GM12872 (cell line): ENCODE measurements at regions not wholly inside any gene's neighbourhood (a gene's known extent, or its start where the extent isn't known, plus 50 kb on each side); places are given as distances from the start of the nearest gene placed in this dataset.

Experiments
- TF ChIP-seq, protein P1 (sequence below): IDR thresholded peaks from 3 replicates; pipeline ENCODE4 v1.5.1; 2011; ENCODE audit warnings: low read depth, mild to moderate bottlenecking, low read length, moderate library complexity; ENCODE audit not compliant: insufficient read depth

- TF ChIP-seq, protein P1, sequence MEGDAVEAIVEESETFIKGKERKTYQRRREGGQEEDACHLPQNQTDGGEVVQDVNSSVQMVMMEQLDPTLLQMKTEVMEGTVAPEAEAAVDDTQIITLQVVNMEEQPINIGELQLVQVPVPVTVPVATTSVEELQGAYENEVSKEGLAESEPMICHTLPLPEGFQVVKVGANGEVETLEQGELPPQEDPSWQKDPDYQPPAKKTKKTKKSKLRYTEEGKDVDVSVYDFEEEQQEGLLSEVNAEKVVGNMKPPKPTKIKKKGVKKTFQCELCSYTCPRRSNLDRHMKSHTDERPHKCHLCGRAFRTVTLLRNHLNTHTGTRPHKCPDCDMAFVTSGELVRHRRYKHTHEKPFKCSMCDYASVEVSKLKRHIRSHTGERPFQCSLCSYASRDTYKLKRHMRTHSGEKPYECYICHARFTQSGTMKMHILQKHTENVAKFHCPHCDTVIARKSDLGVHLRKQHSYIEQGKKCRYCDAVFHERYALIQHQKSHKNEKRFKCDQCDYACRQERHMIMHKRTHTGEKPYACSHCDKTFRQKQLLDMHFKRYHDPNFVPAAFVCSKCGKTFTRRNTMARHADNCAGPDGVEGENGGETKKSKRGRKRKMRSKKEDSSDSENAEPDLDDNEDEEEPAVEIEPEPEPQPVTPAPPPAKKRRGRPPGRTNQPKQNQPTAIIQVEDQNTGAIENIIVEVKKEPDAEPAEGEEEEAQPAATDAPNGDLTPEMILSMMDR = no peak
Observed at GRCh38 chr5:171647043-171647903, 138.3 kb upstream of the SMIM23 start.

- TF ChIP-seq, protein P1 = no peak
Observed at GRCh38 chr5:171647904-171648260, 137.7 kb upstream of the SMIM23 start.

DNA sequence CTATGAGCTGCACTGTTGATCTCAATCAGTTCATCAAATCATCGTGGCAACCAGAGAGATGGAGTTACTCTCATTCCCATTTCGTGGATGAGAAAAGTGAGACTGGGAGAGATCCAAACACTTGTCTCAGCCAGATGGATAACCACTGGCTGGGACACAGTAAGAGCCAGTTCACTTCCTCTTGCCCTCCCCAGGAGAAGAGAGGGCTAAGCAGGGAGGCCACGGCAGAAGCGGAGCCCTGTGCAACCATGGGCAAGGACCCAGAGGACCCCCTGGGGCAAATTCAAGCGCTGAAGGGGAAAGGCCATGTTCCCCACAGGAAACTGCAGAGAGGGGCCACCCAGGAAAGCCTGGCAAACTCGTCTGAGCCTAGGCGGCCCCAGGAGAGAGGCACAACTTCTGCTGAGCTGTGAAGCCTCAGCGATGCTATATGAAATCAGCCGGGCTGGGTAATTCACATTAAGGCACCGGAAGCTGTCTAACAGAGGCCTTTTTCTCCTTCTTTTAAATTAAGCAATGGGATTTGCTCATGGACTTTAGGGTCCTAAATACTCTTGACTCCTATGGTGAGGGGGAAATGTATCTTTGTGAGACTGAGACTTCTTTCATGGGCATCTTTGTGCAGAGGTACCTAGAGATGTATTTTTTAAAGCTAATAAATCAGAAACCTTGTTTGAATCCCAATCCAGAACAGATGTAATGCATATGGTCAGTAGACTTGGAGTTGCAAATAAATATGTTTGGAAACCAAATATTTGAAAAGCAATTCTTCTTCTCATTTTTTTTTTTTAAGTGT, 137.1 kb upstream of the SMIM23 start:
- TF ChIP-seq, protein P1 = no peak

GRCh38 chr5:171649075-171649401, 136.6 kb upstream of the SMIM23 start:
- TF ChIP-seq, protein P1 = no peak

DNA sequence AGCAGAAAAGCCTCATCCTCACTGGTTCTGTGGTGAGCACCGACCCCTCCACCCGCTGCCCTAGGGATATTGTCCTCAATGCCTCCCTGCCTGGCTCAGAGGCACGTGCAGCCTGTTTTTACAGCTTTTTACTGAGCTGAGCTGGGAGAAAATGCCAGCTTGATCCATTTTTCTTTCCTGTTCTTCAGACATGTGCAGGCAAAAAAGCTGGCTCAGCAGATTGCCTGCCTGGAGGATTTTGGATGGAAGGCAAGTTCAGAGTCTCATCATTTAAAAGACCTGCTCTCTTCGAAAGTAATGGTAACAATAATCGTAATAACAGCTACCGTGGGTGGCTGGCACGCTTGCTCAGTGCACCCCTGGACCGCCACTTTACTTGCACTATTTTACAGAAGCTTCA, 135.0 kb upstream of the SMIM23 start:
- TF ChIP-seq, protein P1 = no peak

DNA sequence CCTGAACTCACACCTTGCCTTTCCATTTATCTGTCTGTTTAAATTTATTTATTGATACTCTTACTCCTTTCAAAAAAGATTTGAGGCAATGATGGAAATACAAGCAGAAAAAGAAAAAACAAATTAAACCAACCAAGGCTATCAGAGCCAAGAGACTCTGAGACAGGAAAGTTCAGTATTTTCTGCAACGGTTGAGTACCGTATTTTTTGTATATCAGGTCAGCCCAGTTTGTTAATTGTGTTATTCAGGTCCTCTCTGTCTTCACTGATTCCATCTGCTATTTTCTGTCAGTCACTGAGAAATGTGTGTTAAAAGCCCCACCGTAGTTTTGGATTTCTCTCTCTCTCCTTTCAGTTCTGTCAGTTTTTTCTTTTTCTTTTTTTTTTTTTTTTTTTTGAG, 134.5 kb upstream of the SMIM23 start:
- TF ChIP-seq, protein P1 = no peak

- TF ChIP-seq, protein P1 = no peak
Observed at GRCh38 chr5:171654881-171655280, 130.7 kb upstream of the SMIM23 start.
